ENCODE measurements at regions not wholly inside any gene's neighbourhood (a gene's known extent, or its start where the extent isn't known, plus 50 kb on each side); places are given as distances from the start of the nearest gene placed in this dataset.

DNA sequence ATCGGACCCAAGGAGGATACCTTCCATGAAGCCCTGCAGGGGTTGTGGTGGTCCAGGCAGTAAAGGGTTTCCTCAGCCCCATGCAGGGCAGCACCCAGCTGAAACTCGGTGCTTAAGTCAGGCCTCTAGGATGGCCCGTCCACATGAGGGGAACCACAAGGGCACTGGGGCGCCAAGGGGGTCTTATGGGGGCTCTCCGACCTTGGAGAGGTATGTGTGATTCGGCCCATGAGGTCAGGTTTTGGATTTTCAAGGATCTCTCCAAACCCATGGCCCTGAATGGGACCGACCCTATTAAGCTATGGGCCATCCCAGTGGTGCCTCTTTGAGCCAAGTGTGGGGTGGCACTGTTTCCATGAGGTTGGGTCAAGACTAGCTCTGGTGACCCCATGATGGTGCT lies 233.3 kb downstream of the SNRPN start:
- TF ChIP-seq, protein P1, sequence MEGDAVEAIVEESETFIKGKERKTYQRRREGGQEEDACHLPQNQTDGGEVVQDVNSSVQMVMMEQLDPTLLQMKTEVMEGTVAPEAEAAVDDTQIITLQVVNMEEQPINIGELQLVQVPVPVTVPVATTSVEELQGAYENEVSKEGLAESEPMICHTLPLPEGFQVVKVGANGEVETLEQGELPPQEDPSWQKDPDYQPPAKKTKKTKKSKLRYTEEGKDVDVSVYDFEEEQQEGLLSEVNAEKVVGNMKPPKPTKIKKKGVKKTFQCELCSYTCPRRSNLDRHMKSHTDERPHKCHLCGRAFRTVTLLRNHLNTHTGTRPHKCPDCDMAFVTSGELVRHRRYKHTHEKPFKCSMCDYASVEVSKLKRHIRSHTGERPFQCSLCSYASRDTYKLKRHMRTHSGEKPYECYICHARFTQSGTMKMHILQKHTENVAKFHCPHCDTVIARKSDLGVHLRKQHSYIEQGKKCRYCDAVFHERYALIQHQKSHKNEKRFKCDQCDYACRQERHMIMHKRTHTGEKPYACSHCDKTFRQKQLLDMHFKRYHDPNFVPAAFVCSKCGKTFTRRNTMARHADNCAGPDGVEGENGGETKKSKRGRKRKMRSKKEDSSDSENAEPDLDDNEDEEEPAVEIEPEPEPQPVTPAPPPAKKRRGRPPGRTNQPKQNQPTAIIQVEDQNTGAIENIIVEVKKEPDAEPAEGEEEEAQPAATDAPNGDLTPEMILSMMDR (conservative IDR thresholded peaks at IDR 0.05; ENCODE audit: low read depth, low read length): no peak
- TF ChIP-seq EZH2phosphoT487 (IDR thresholded peaks at IDR 0.05; ENCODE audit: borderline replicate concordance, low read length): no peak

All from PC-3 (cell line).